ENCODE measurements at regions not wholly inside any gene's neighbourhood (a gene's known extent, or its start where the extent isn't known, plus 50 kb on each side); places are given as distances from the start of the nearest gene placed in this dataset.
A peak's percentile ranks its signal among the peaks of the same experiment; 100 is the strongest.

- no peak overlapping the region for H3K27ac ChIP-seq
- H4K20me1 ChIP-seq, result no peaks in the 10 kb centered on the region
- no peak overlapping the region for H3K9ac ChIP-seq
- no peaks in the 10 kb centered on the region for H3K36me3 ChIP-seq
- H3K9me3 ChIP-seq, result no peaks in the 10 kb centered on the region
- no peak for TF ChIP-seq Cebpa-rat (IDR thresholded peaks at IDR 0.05)
- peaks cover 15% of the 10 kb centered on the region for H3K4me1 ChIP-seq
- no peaks in the 10 kb centered on the region for H3K27me3 ChIP-seq
- H3K4me3 ChIP-seq, result no peak overlapping the region
- no peak overlapping the region for H3K4me2 ChIP-seq
Measured at GRCh38 chrX:45454290-45454689, 253.6 kb upstream of the DIPK2B start.

- H4K20me1 ChIP-seq, result no peaks in the 10 kb centered on the region
- no peak for TF ChIP-seq Cebpa-rat (IDR thresholded peaks at IDR 0.05)
- no peak overlapping the region for H3K9ac ChIP-seq
- no peaks in the 10 kb centered on the region for H3K9me3 ChIP-seq
- H3K27ac ChIP-seq, result no peak overlapping the region
- no peak overlapping the region for H3K4me3 ChIP-seq
- H3K4me1 ChIP-seq, result peaks cover 58% of the 10 kb centered on the region
- H3K27me3 ChIP-seq, result no peaks in the 10 kb centered on the region
- H3K36me3 ChIP-seq, result no peaks in the 10 kb centered on the region
- H3K4me2 ChIP-seq, result peak overlapping the region; percentile 75
Measured at GRCh38 chrX:45449982-45450381, 249.3 kb upstream of the DIPK2B start.

GRCh38 chrX:45447995-45448394, 247.3 kb upstream of the DIPK2B start:
- Histone ChIP-seq H3K9ac (no peak overlapping the region), H3K4me2 (peak overlapping the region; percentile 75), H3K4me1 (peaks cover 58% of the 10 kb centered on the region), H3K36me3 (no peaks in the 10 kb centered on the region), H3K27me3 (no peaks in the 10 kb centered on the region), H4K20me1 (no peaks in the 10 kb centered on the region), H3K27ac (no peak overlapping the region), H3K9me3 (no peaks in the 10 kb centered on the region), H3K4me3 (no peak overlapping the region)
- TF ChIP-seq Cebpa-rat (IDR thresholded peaks at IDR 0.05), result no peak

- Histone ChIP-seq H3K9ac (no peak overlapping the region), H3K27me3 (no peaks in the 10 kb centered on the region), H4K20me1 (no peaks in the 10 kb centered on the region), H3K4me3 (no peak overlapping the region), H3K36me3 (no peaks in the 10 kb centered on the region), H3K27ac (no peak overlapping the region), H3K4me2 (peak overlapping the region; percentile 46), H3K9me3 (no peaks in the 10 kb centered on the region), H3K4me1 (peaks cover 58% of the 10 kb centered on the region)
- TF ChIP-seq Cebpa-rat (IDR thresholded peaks at IDR 0.05), result no peak
Measured at GRCh38 chrX:45447331-45447730, 246.7 kb upstream of the DIPK2B start.

GRCh38 chrX:45445745-45446412, 245.2 kb upstream of the DIPK2B start:
- Histone ChIP-seq H3K4me3 (no peak overlapping the region), H3K4me2 (peak overlapping the region; percentile 46), H3K9ac (no peak overlapping the region), H3K36me3 (no peaks in the 10 kb centered on the region), H3K27ac (no peak overlapping the region), H3K9me3 (no peaks in the 10 kb centered on the region), H3K4me1 (peaks cover 51% of the 10 kb centered on the region), H3K27me3 (no peaks in the 10 kb centered on the region), H4K20me1 (no peaks in the 10 kb centered on the region)
- no peak for TF ChIP-seq Cebpa-rat (IDR thresholded peaks at IDR 0.05)

GRCh38 chrX:45437186-45437585, 236.5 kb upstream of the DIPK2B start:
- H4K20me1 ChIP-seq, result no peaks in the 10 kb centered on the region
- no peak overlapping the region for H3K9ac ChIP-seq
- H3K4me2 ChIP-seq, result no peak overlapping the region
- no peaks in the 10 kb centered on the region for H3K9me3 ChIP-seq
- no peak for TF ChIP-seq Cebpa-rat (IDR thresholded peaks at IDR 0.05)
- H3K4me1 ChIP-seq, result no peaks in the 10 kb centered on the region
- H3K4me3 ChIP-seq, result no peak overlapping the region
- no peaks in the 10 kb centered on the region for H3K27me3 ChIP-seq
- no peak overlapping the region for H3K27ac ChIP-seq
- H3K36me3 ChIP-seq, result no peaks in the 10 kb centered on the region

DNA sequence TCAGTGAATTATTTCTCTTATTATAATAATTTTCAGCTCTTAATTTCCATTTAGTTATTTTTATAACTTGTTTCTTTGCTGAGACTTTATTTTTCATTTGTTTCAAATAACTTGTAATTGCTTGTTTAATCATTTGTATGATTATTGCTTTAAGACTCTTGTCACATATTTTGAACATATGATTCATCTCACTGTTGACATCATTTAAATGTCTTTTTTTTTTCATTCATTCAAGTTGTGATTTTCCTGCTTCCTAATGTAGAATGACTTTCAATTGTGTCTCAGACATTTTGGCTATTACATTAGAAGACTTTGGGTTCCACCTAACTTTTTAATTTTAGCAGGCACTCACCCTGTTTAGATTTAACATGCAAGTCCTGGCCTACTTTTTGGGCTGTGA, 234.8 kb upstream of the DIPK2B start:
- H3K4me3 ChIP-seq, result no peak overlapping the region
- H3K9ac ChIP-seq, result no peak overlapping the region
- no peak for TF ChIP-seq Cebpa-rat (IDR thresholded peaks at IDR 0.05)
- H3K4me2 ChIP-seq, result no peak overlapping the region
- no peaks in the 10 kb centered on the region for H3K36me3 ChIP-seq
- H4K20me1 ChIP-seq, result no peaks in the 10 kb centered on the region
- H3K4me1 ChIP-seq, result no peaks in the 10 kb centered on the region
- no peaks in the 10 kb centered on the region for H3K9me3 ChIP-seq
- no peaks in the 10 kb centered on the region for H3K27me3 ChIP-seq
- no peak overlapping the region for H3K27ac ChIP-seq

GRCh38 chrX:45434231-45434630, 233.6 kb upstream of the DIPK2B start:
- Histone ChIP-seq H3K4me1 (no peaks in the 10 kb centered on the region), H4K20me1 (no peaks in the 10 kb centered on the region), H3K4me3 (no peak overlapping the region), H3K9ac (no peak overlapping the region), H3K4me2 (no peak overlapping the region), H3K27me3 (no peaks in the 10 kb centered on the region), H3K27ac (no peak overlapping the region), H3K36me3 (no peaks in the 10 kb centered on the region), H3K9me3 (no peaks in the 10 kb centered on the region)
- no peak for TF ChIP-seq Cebpa-rat (IDR thresholded peaks at IDR 0.05)

- Histone ChIP-seq H3K36me3 (no peaks in the 10 kb centered on the region), H3K9ac (no peak overlapping the region), H3K9me3 (no peaks in the 10 kb centered on the region), H3K27me3 (no peaks in the 10 kb centered on the region), H3K4me1 (no peaks in the 10 kb centered on the region), H4K20me1 (no peaks in the 10 kb centered on the region), H3K4me2 (no peak overlapping the region), H3K27ac (no peak overlapping the region), H3K4me3 (no peak overlapping the region)
- no peak for TF ChIP-seq Cebpa-rat (IDR thresholded peaks at IDR 0.05)
Measured at GRCh38 chrX:45428831-45429230, 228.2 kb upstream of the DIPK2B start.

DNA sequence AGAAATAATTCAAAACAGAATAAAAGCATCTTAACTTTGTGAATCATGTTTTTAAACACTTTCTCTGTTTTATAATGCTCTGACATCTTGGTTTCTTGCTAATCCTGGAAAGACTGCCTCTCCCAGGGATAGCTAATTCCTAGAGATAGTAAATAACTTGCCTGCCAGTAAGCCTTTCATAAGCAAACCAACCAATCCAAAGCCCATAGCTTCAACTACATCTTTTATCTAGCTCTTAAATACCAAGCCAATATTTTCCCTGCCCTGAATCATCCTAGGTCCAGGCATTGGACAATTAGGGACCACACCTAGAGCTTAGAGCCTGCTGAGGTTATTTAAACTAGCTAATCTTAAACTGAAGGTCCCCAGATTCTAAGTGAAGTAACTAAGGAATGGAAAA, 223.7 kb upstream of the DIPK2B start:
- Histone ChIP-seq H4K20me1 (no peaks in the 10 kb centered on the region), H3K36me3 (no peaks in the 10 kb centered on the region), H3K9me3 (0 out of 2 replicates have a peak, but pooled peaks cover 9% of the 10 kb centered on the region), H3K4me3 (no peak overlapping the region), H3K4me1 (no peaks in the 10 kb centered on the region), H3K4me2 (no peak overlapping the region), H3K27me3 (no peaks in the 10 kb centered on the region), H3K9ac (no peak overlapping the region), H3K27ac (no peak overlapping the region)
- no peak for TF ChIP-seq Cebpa-rat (IDR thresholded peaks at IDR 0.05)
